ENCODE measurements at regions not wholly inside any gene's neighbourhood (a gene's known extent, or its start where the extent isn't known, plus 50 kb on each side); places are given as distances from the start of the nearest gene placed in this dataset.

DNA sequence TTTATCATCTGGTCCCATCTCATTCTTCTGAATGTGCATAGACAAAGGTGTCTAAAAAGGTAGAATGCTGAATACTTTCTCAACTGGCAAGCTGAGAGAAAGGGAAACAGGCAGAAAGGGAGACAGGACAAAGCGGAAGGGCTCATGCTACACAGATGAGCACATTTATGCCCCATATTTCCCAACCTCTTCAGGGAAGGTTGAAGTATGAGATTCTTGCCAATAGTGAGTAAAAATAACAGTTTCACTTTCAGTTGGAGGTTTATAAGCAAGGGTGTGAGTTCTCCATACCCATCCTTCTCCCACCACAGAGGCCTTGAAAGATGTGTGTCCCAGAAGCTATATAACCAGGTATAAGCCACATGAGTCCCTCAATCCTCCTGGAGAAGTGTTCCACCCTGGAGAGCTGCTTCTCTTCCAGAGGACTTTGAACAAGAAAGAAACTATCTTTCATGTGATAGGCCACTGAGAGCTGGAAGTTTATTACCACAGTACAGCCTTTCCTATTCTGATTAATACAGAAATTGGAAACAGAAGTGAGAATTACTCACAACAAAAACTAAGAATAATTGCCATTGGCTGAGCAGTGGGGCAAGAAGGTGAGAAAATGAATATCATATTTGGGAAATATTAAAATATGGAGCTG, 709.4 kb upstream of the NR2F2 start:
- in situ Hi-C loops (cut with MboI; ENCODE audit: low sequenced_read_pairs, unreplicated experiment), result no loop called here
- no peak for DNase-seq (ENCODE audit: low spot score)
- TF ChIP-seq, protein P1, sequence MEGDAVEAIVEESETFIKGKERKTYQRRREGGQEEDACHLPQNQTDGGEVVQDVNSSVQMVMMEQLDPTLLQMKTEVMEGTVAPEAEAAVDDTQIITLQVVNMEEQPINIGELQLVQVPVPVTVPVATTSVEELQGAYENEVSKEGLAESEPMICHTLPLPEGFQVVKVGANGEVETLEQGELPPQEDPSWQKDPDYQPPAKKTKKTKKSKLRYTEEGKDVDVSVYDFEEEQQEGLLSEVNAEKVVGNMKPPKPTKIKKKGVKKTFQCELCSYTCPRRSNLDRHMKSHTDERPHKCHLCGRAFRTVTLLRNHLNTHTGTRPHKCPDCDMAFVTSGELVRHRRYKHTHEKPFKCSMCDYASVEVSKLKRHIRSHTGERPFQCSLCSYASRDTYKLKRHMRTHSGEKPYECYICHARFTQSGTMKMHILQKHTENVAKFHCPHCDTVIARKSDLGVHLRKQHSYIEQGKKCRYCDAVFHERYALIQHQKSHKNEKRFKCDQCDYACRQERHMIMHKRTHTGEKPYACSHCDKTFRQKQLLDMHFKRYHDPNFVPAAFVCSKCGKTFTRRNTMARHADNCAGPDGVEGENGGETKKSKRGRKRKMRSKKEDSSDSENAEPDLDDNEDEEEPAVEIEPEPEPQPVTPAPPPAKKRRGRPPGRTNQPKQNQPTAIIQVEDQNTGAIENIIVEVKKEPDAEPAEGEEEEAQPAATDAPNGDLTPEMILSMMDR (IDR thresholded peaks at IDR 0.05; ENCODE audit: borderline replicate concordance, control extremely low read depth, extremely low read depth, insufficient read depth, missing control alignments), result no peak

DNA sequence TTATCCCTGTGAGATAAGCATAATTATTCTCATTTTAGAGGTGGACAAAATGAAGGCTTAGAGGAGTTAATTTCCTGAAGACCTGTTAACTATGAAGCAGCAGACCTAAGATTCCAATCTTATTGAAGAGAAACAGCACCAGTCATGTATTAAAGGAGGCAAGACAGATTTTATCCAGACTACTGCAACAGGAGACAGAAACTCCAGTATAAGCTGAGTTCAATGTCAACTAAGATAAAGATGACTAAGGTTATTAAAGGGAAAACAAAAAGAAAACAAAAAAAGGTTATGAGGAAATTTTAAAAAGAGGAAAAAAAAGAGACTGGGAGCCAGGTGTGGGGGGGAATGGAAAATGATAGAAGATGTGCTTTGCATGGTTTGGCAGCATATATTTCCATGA, 707.7 kb upstream of the NR2F2 start:
- TF ChIP-seq, protein P1 (IDR thresholded peaks at IDR 0.05; ENCODE audit: borderline replicate concordance, control extremely low read depth, extremely low read depth, insufficient read depth, missing control alignments), result no peak
- no peak for DNase-seq (ENCODE audit: low spot score)

DNA sequence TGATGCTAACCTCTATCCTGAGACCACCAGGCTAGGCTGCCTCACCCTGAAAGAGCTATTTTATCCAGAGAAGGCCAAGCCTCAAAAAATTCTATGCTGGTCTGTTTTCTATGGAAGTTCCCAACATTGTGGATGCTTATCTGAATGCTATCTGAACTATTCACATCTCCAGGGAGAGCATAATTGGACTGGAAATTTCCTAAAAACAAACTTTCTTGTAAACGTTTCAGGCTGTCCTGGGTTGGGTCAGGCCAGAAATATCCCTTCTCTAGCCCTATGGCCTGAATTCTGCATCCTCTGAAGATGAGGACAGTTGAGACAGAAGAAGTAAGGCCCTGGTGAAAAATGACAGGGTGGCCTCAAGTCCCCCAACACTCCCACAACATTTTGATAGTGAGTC, 706.4 kb upstream of the NR2F2 start:
- in situ Hi-C loops (cut with MboI; ENCODE audit: low sequenced_read_pairs, unreplicated experiment), result no loop called here
- no peak for DNase-seq (ENCODE audit: low spot score)
- TF ChIP-seq, protein P1 (IDR thresholded peaks at IDR 0.05; ENCODE audit: borderline replicate concordance, control extremely low read depth, extremely low read depth, insufficient read depth, missing control alignments), result no peak

More for the DNA sequence above, 707.7 kb upstream of the NR2F2 start:
- in situ Hi-C loops (cut with MboI; ENCODE audit: low sequenced_read_pairs, unreplicated experiment), result no loop called here

DNA sequence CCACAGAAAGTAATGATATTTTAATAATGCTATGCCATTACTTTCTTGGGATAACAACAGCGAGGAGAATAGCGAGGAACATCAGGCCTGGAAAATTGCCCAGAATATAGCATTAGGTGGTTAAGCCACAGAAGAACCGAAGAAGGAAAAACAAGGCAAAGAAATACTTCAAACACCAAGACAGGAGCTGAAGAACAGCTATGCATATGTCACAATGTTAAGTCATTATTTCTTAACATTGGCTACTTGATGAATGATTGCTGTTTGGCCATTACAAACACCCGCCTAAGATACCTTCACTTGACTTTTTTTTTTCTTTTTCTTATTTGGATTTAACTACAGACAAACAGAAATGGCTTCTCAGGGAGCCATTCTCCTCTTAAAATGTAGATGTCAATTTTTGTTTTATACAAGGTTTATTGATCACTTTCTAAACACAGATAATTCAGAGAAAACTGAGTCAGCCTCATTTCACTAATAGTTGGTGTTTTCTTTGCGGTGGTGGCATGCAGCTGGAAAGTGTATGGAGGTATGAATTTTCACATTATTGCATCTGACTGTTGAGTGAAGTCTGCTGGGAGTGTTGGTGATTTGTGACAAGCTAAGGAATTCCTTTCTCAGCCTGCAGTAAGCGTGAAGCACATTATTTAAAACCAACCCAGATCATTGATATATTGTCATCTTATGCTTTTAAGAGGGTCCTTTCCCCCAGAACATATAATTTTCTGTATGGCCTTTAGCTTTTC, 705.7 kb upstream of the NR2F2 start:
- TF ChIP-seq, protein P1 (IDR thresholded peaks at IDR 0.05; ENCODE audit: borderline replicate concordance, control extremely low read depth, extremely low read depth, insufficient read depth, missing control alignments), result no peak
- DNase-seq (ENCODE audit: low spot score), result no peak
- in situ Hi-C loops (cut with MboI; ENCODE audit: low sequenced_read_pairs, unreplicated experiment), result no loop called here

DNA sequence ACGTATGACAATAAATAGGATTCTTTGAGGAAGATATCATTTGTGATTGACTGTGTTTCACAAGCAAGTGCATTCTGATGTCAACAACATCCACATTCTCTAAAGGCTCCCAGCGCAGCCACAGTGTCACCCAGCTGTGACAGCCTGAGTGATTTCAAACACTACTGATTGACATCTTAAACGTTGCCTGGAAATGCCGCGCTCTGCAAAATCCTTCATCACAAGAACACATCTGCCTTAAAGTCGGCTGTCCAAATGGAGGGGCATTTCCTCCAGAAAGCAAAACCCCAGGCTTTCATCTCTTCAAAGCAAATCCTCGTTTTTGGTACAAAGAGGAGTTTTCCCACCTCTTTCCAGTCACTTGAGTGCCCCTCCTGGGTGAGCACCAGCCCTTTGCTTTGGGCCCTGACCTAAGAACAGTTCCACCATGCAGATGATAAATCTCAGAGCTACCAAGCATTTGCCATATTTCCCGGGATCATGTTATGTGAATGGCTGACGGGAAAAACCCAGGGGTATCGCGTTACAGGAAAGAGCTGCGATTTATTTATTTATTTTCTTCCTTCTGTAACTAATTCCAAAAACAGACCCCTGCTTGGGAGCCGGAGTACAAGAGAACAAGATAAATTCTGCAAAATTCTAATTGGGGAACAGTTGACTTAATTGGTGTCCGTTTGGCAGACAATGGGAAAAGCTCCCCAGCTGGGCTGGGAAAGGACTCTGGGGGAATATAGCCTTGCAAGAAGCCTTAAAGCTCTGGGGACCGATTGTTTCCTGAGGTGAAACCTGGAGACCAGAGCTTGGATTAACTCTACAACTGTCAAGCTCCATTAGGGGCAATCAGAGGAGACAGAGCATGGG, 703.8 kb upstream of the NR2F2 start:
- DNase-seq (ENCODE audit: low spot score), result no peak
- in situ Hi-C loops (cut with MboI; ENCODE audit: low sequenced_read_pairs, unreplicated experiment), result no loop called here
- TF ChIP-seq, protein P1 (IDR thresholded peaks at IDR 0.05; ENCODE audit: borderline replicate concordance, control extremely low read depth, extremely low read depth, insufficient read depth, missing control alignments), result no peak

DNA sequence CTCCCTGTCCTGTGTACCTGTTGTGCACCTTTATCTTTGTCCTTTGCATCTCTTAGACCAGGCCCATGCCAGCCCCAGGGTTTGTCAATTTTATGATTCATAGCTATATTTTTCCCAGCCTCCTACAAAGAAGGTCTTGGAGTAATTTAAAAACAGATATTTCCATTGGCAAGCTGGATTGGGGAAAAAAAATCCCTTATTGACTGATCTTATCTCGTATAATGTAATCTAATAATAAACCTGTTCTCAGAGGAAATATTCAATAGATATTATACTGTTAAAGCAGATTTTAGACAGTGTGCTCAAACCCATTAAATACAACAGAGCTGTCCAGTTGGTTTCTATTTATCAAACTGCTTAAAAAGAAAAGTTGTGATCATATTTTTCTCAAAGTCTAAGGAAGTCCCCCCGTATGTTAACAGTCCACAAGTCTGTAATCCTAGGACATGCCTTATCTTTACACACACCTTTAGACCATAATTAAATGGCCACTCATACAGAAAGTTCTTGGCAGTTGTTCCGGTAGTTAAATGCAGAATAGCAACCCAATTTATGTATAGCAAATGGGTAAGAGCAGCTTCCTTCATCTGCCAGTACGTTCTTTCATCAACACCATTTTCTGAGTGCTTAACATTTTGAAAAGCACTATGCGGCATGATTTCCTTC, 700.9 kb upstream of the NR2F2 start:
- in situ Hi-C loops (cut with MboI; ENCODE audit: low sequenced_read_pairs, unreplicated experiment), result no loop called here
- TF ChIP-seq, protein P1 (IDR thresholded peaks at IDR 0.05; ENCODE audit: borderline replicate concordance, control extremely low read depth, extremely low read depth, insufficient read depth, missing control alignments), result no peak
- DNase-seq (ENCODE audit: low spot score), result no peak
